K562 (cell line): ENCODE measurements at regions not wholly inside any gene's neighbourhood (a gene's known extent, or its start where the extent isn't known, plus 50 kb on each side); places are given as distances from the start of the nearest gene placed in this dataset.

ENCODE experiments used
- ATAC-seq: fragments of 200-7000 bp; cut with Tn5 transposase; 3 replicates; pipeline ENCODE4 v1.9.1; 2020; ENCODE audit warnings: moderate library complexity
- BruUV-seq: library from RNA; stranded (reverse); fragments of 400-500 nt; replicated peaks from 2 replicates; lab custom pipeline; 2021; lab: Mats Ljungman, UMichigan
- CTCF ChIA-PET: fragments of 300-600 bp; formaldehyde crosslinking; extraction: SDS; loops from one replicate; lab custom pipeline; 2021; ENCODE audit warnings: low intra/inter-chr PET ratio; lab: Yijun Ruan, JAX
- POLR2A ChIA-PET: fragments of 300-600, 350-650 bp; sonication (Branson Sonifier 250); formaldehyde crosslinking; extraction: SDS; loops from one replicate; lab custom pipeline; 2021; ENCODE audit warnings: antibody characterized with exemption, inconsistent platforms; lab: Yijun Ruan, JAX
- DNase-seq, 4 experiments: peaks; one replicate each; pipeline versions ENCODE4 v3.0.0 to v3.0.0-alpha.2; 2011 to 2018; ENCODE audit warnings: low spot score in 3 of 4, mixed read lengths in 3 of 4; ENCODE audit errors: extremely low read depth in 1 of 4
- FAIRE-seq: peaks from 2 replicates; lab custom pipeline; 2011; peaks lifted over from hg19 to GRCh38; lab: Jason Lieb, UNC
- H2AFZ ChIP-seq: 2 replicates; pipeline ENCODE4 v1.6.0; 2011; ENCODE audit warnings: low read depth, low read length, control low read depth, inconsistent platforms
- H3K27ac ChIP-seq: fragments of 200-600 bp; 3 replicates; pipeline ENCODE4 v1.8.0; 2011; ENCODE audit warnings: low read depth, mild to moderate bottlenecking, control low read depth, inconsistent platforms, low read length, moderate library complexity, mixed read lengths; ENCODE audit errors: extremely low read depth
- H3K27me3 ChIP-seq, 2 experiments: fragments of 300-600 bp in 1 of 2; 2 replicates in 1 of 2; 3 replicates in 1 of 2; pipeline versions ENCODE4 v1.6.0 to v1.8.0; 2011; ENCODE audit warnings: inconsistent platforms in 2 of 2, low read length in 2 of 2, mild to moderate bottlenecking in 1 of 2, mixed read lengths in 1 of 2, moderate library complexity in 1 of 2; ENCODE audit not compliant: control insufficient read depth in 2 of 2, insufficient read depth in 2 of 2
- H3K36me3 ChIP-seq: fragments of 300-600 bp; 3 replicates; pipeline ENCODE4 v1.8.0; 2011; ENCODE audit warnings: mild to moderate bottlenecking, low read length, inconsistent platforms; ENCODE audit not compliant: control insufficient read depth, insufficient read depth
- H3K4me1 ChIP-seq, 2 experiments: fragments of 200-600 bp in 1 of 2; replicated peaks in 1 of 2; 2 replicates in 1 of 2; 3 replicates in 1 of 2; pipeline versions ENCODE4 v1.5.1 to v1.8.0; 2011; ENCODE audit warnings: inconsistent platforms in 2 of 2, low read length in 2 of 2, mild to moderate bottlenecking in 1 of 2, mixed read lengths in 1 of 2, moderate library complexity in 1 of 2; ENCODE audit not compliant: control insufficient read depth in 2 of 2, insufficient read depth in 2 of 2
- H3K4me2 ChIP-seq: 2 replicates; pipeline ENCODE4 v1.6.1; 2011; ENCODE audit warnings: low read length, control low read depth, inconsistent platforms, mixed read lengths; ENCODE audit not compliant: insufficient read depth
- H3K4me3 ChIP-seq: fragments of 200-600 bp; sonication (generic), shearing (Covaris generic); 2 replicates; pipeline ENCODE4 v1.5.1; 2016; ENCODE audit warnings: control low read depth, inconsistent platforms
- H3K79me2 ChIP-seq: fragments of 200-600 bp; 3 replicates; pipeline ENCODE4 v1.8.0; 2011; ENCODE audit warnings: low read length, inconsistent platforms; ENCODE audit not compliant: control insufficient read depth, insufficient read depth
- H3K9ac ChIP-seq, 2 experiments: 2 replicates each; pipeline versions ENCODE4 v1.6.0 to v1.6.1; 2011; ENCODE audit warnings: low read depth in 2 of 2, low read length in 2 of 2, control low read depth in 1 of 2, inconsistent platforms in 1 of 2, mild to moderate bottlenecking in 1 of 2, mixed read lengths in 1 of 2; ENCODE audit not compliant: insufficient read depth in 1 of 2
- H3K9me1 ChIP-seq: one replicate; pipeline ENCODE4 v1.6.0; 2011; ENCODE audit warnings: inconsistent platforms, mild to moderate bottlenecking, low read length, moderate library complexity; ENCODE audit not compliant: control insufficient read depth, insufficient read depth
- H3K9me3 ChIP-seq: replicated peaks from 2 replicates; pipeline ENCODE4 v1.5.1; 2011; ENCODE audit warnings: low read depth, low read length, inconsistent platforms; ENCODE audit not compliant: control insufficient read depth, insufficient read depth
- H4K20me1 ChIP-seq: replicated peaks from 2 replicates; pipeline ENCODE4 v1.6.1; 2011; ENCODE audit warnings: low read length, inconsistent platforms, mixed read lengths; ENCODE audit not compliant: control insufficient read depth, insufficient read depth
- ARID4B ChIP-seq: sonication (generic); formaldehyde crosslinking; IDR thresholded peaks from 2 replicates; pipeline ENCODE4 v1.8.0; 2022; ENCODE audit warnings: mild to moderate bottlenecking, missing genetic modification reagents
- CBX1 ChIP-seq: sonication (generic); IDR thresholded peaks from 2 replicates; pipeline ENCODE4 v1.6.1; 2016; ENCODE audit warnings: antibody characterized with exemption, low read depth, mild to moderate bottlenecking
- CBX3 ChIP-seq, 2 experiments: IDR thresholded peaks; 1 replicate in 1 of 2; 2 replicates in 1 of 2; pipeline ENCODE4 v1.6.1; 2012; ENCODE audit warnings: inconsistent platforms in 2 of 2, low read length in 2 of 2, borderline replicate concordance in 1 of 2, control low read depth in 1 of 2
- NFE2L1 ChIP-seq: fragments of 450-650 bp; IDR thresholded peaks from 2 replicates; pipeline ENCODE4 v1.6.1; 2016; ENCODE audit warnings: missing genetic modification characterization, low read depth, mild to moderate bottlenecking, missing compliant biosample characterization, moderate library complexity, borderline replicate concordance
- ZNF407 ChIP-seq: fragments of 450-650 bp; IDR thresholded peaks from 2 replicates; pipeline ENCODE4 v1.6.1; 2016; ENCODE audit warnings: low read depth
- ZNF740 ChIP-seq, 3 experiments: fragments of 200-800 bp in 1 of 3; sonication (Bioruptor generic) in 1 of 3; sonication (generic) in 1 of 3; formaldehyde crosslinking in 1 of 3; IDR thresholded peaks; 2 replicates each; pipeline versions ENCODE4 v1.6.1 to v1.8.0; 2016 to 2022; ENCODE audit warnings: mild to moderate bottlenecking in 2 of 3, missing compliant biosample characterization in 2 of 3, missing genetic modification characterization in 2 of 3, missing genetic modification reagents in 1 of 3
- WGBS: fragments of 100-300 bp; shearing (Covaris generic); methylation state at CpG from one replicate; pipeline ENCODE4 v1.1.6; 2016; ENCODE audit warnings: low coverage, mixed read lengths; ENCODE audit not compliant: insufficient coverage; ENCODE audit errors: missing lambda C conversion rate; 5-methylcytosine and 5-hydroxymethylcytosine counted together
- in situ Hi-C: fragments of 300-500 bp; cut with MboI; formaldehyde crosslinking; loops from 4 replicates; pipeline ENCODE4 v1.15.0; 2018; ENCODE audit warnings: inconsistent platforms, mixed read lengths
- intact Hi-C: fragments of 100-400 bp; cut with micrococcal nuclease; formaldehyde crosslinking; loops from 2 replicates; pipeline ENCODE4 v1.14.2; 2022

GRCh38 chr3:147919496-147919895, 510.3 kb downstream of the ZIC1 start:
- FAIRE-seq, result no peak
- in situ Hi-C loops, result no loop called here
- Histone ChIP-seq H3K9me3 (no peaks in the 10 kb centered on the region), H3K9ac (no peak overlapping the region), H4K20me1 (no peaks in the 10 kb centered on the region), H3K4me1 (no peaks in the 10 kb centered on the region), H3K4me2 (no peak overlapping the region), H3K27me3 (no peaks in the 10 kb centered on the region), H3K4me3 (no peak overlapping the region), H2AFZ (no peak overlapping the region), H3K9me1 (no peaks in the 10 kb centered on the region), H3K79me2 (no peaks in the 10 kb centered on the region), H3K27ac (no peak overlapping the region), H3K36me3 (no peaks in the 10 kb centered on the region)
- intact Hi-C loops, result no loop called here
- no peak for DNase-seq
- CTCF ChIA-PET, result no interaction called here
- BruUV-seq, result no TSS peak
- 0% methylated on average over 4 of the region's 4 CpGs for WGBS
- POLR2A ChIA-PET, result no interaction called here
- no peak for ATAC-seq
- TF ChIP-seq ARID4B (CRISPR knock-in tag) (no peak), ZNF407 (no peak), CBX3 (IDR thresholded peaks at IDR 0.05; ENCODE audit: borderline replicate concordance in 1 of 2, low read length in 2 of 2) (no peak), ZNF740 (CRISPR knock-in tag; IDR thresholded peaks at IDR 0.05) (no peak), ZNF740 (tag; IDR thresholded peaks at IDR 0.05) (no peak), NFE2L1 (tag) (no peak), CBX1 (no peak)
